Common myeloid progenitor, CD34-positive (primary cell): ENCODE measurements at regions not wholly inside any gene's neighbourhood (a gene's known extent, or its start where the extent isn't known, plus 50 kb on each side); places are given as distances from the start of the nearest gene placed in this dataset.

Source experiments
- CTCF ChIA-PET: fragments of 350-600 bp; sonication (Branson Sonifier 250); formaldehyde crosslinking; loops from one replicate; lab custom pipeline; 2021; ENCODE audit warnings: antibody characterized with exemption; lab: Charles Lee
- POLR2A ChIA-PET: fragments of 350-600 bp; sonication (Branson Sonifier 250); formaldehyde crosslinking; loops from one replicate; lab custom pipeline; 2021; ENCODE audit warnings: antibody characterized with exemption; lab: Charles Lee
- DNase-seq, 3 donors: peaks; one replicate each; pipeline versions ENCODE4 v3.0.0 to v3.0.0-alpha.2; 2013
- H3K27ac ChIP-seq, 2 experiments: 1 replicate in 1 of 2; 2 replicates in 1 of 2; pipeline ENCODE4 v1.7.0; 2013; ENCODE audit warnings: inconsistent platforms in 2 of 2, low read length in 2 of 2, mild to moderate bottlenecking in 2 of 2, low read depth in 1 of 2, moderate library complexity in 1 of 2; ENCODE audit not compliant: severe bottlenecking in 2 of 2, insufficient read depth in 1 of 2, poor library complexity in 1 of 2
- H3K27me3 ChIP-seq, 5 experiments: replicated peaks in 2 of 5; 1 replicate in 3 of 5; 2 replicates in 2 of 5; pipeline versions ENCODE4 v1.6.1 to v1.7.0; 2013; ENCODE audit warnings: low read length in 4 of 5, mild to moderate bottlenecking in 2 of 5, moderate library complexity in 2 of 5, inconsistent platforms in 1 of 5; ENCODE audit not compliant: insufficient read depth in 5 of 5, control insufficient read depth in 4 of 5
- H3K36me3 ChIP-seq, 4 experiments: 1 replicate in 2 of 4; 2 replicates in 2 of 4; pipeline versions ENCODE4 v1.6.1 to v1.7.0; 2013; ENCODE audit warnings: low read length in 3 of 4, control low read depth in 1 of 4, mild to moderate bottlenecking in 1 of 4; ENCODE audit not compliant: control insufficient read depth in 4 of 4, insufficient read depth in 4 of 4
- H3K4me1 ChIP-seq, 4 experiments: 1 replicate in 3 of 4; 2 replicates in 1 of 4; pipeline versions ENCODE4 v1.6.1 to v1.7.1; 2013; ENCODE audit warnings: low read length in 3 of 4, mild to moderate bottlenecking in 3 of 4, control low read depth in 1 of 4, inconsistent platforms in 1 of 4, moderate library complexity in 1 of 4; ENCODE audit not compliant: control insufficient read depth in 4 of 4, insufficient read depth in 4 of 4; ENCODE audit errors: control extremely low read depth in 1 of 4
- H3K4me3 ChIP-seq, 7 experiments: 1 replicate in 4 of 7; 2 replicates in 3 of 7; pipeline versions ENCODE4 v1.5.1 to v1.7.0; 2013; ENCODE audit warnings: mild to moderate bottlenecking in 7 of 7, low read length in 6 of 7, moderate library complexity in 6 of 7, inconsistent platforms in 2 of 7, low read depth in 2 of 7, control low read depth in 1 of 7; ENCODE audit not compliant: insufficient read depth in 4 of 7, control insufficient read depth in 1 of 7; ENCODE audit errors: extremely low read depth in 1 of 7
- H3K9me3 ChIP-seq, 5 experiments: 1 replicate in 4 of 5; 2 replicates in 1 of 5; pipeline versions ENCODE4 v1.6.1 to v1.7.1; 2013; ENCODE audit warnings: low read length in 4 of 5, mild to moderate bottlenecking in 2 of 5, inconsistent platforms in 1 of 5, low read depth in 1 of 5, moderate library complexity in 1 of 5; ENCODE audit not compliant: control insufficient read depth in 4 of 5, insufficient read depth in 2 of 5; ENCODE audit errors: control extremely low read depth in 1 of 5
- whole genome bisulfite sequencing: methylation state at CpG from one replicate; pipeline ENCODE4 v1.1.5; 2013; ENCODE audit not compliant: insufficient coverage; 5-methylcytosine and 5-hydroxymethylcytosine counted together

DNA sequence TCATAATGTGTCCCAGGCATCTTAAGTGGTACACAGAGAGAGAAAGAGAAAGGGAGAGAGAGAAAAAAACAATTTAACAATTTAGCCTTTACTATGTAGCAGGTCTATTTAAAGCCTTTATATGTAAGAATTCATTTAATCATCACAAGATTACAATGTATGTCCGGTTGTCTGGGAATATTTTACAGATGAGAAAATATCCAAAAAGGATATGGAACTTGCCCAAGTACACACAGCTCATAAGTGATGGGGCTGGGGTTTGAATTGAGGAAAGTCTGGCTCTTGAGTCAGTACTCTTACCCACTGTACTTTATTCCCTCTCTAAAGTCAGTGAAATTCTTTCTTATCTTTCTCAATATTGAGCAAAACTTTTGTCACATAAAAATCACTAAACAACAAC lies 104.6 kb downstream of the LYPLAL1 start:
- Histone ChIP-seq H3K27ac (no peak overlapping the region), H3K4me3 (no peak overlapping the region), H3K9me3 (no peaks in the 10 kb centered on the region), H3K36me3 (no peaks in the 10 kb centered on the region), H3K27me3 (no peaks in the 10 kb centered on the region), H3K4me1 (no peaks in the 10 kb centered on the region)
- CTCF ChIA-PET, result no interaction called here
- WGBS, result no CpG with 5 or more reads among the region's 1 CpG
- DNase-seq, result no peak
- POLR2A ChIA-PET, result no interaction called here

GRCh38 chr1:219277304-219278105 lies 103.8 kb downstream of the LYPLAL1 start:
- DNase-seq, result no peak
- Histone ChIP-seq H3K27me3 (no peaks in the 10 kb centered on the region), H3K4me1 (no peaks in the 10 kb centered on the region), H3K27ac (no peak overlapping the region), H3K9me3 (no peaks in the 10 kb centered on the region), H3K4me3 (no peak overlapping the region), H3K36me3 (no peaks in the 10 kb centered on the region)
- WGBS, result 100% methylated on average over 1 of the region's 2 CpGs
- POLR2A ChIA-PET, result no interaction called here
- CTCF ChIA-PET, result no interaction called here

DNA sequence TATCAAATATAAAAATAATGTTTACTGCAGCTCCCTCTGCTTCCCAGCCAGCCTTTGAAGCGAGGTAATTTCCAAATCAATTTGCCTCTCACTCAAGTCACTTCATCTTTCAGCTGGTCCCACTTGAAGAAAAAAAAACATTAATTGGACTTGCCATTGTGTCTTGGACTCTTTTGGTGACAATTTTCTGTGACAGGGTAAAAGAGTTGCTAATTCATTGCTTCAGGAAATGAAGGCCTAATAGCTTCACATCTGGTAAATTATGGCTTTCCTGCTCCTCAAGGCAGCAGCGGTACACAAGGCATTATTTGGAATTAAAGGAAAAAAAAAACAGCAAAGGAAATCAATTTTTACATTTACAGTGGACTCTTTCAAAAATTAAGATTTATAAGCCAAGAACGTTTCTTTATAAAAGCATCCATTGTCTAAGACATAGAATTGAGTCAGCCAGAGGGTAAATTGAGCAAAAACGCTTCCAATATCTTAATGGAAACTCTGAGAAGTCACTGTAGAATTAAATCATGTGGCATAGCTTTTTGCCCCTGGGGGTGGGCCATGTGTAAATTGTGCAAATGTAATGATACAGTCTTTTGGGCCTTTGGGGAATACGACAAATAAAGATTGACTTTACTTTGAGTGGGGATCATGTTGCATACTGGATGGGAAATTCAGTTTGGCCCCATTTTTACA lies 102.5 kb downstream of the LYPLAL1 start:
- no peaks in the 10 kb centered on the region for H3K9me3 ChIP-seq
- DNase-seq, result no peak
- H3K27me3 ChIP-seq, result no peaks in the 10 kb centered on the region
- CTCF ChIA-PET, result no interaction called here
- 100% methylated on average over 2 of the region's 5 CpGs for WGBS
- no peaks in the 10 kb centered on the region for H3K36me3 ChIP-seq
- no peak overlapping the region for H3K4me3 ChIP-seq
- no peak overlapping the region for H3K27ac ChIP-seq
- H3K4me1 ChIP-seq, result no peaks in the 10 kb centered on the region
- POLR2A ChIA-PET, result no interaction called here

DNA sequence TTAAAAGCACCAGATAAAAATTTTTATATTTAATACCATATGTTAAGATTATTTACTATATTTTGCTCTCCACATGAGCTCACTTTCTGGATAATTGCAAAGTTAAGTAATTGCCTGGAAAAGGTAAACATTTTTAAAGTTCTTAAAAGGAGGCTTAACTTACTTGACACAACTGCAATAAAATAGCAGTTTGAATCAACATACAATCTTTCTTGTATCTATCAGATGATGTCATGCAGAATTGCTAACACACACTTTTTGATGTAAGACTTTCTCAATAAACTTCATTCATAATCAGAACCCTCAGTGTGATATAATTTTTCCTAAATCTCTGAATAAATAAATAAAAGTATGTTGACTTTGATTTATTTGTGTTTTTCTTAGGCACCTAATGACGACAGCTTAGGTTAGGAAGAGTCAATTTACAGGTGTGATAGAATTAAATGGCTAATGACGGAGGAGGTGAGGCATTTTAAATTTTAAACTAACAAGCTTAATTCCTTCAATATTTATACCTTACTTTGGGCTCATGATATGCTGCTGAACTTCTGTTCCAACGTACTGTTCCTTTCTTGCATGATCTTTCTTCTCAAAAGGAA lies 99.5 kb downstream of the LYPLAL1 start:
- CTCF ChIA-PET, result no interaction called here
- H3K4me1 ChIP-seq, result no peaks in the 10 kb centered on the region

DNA sequence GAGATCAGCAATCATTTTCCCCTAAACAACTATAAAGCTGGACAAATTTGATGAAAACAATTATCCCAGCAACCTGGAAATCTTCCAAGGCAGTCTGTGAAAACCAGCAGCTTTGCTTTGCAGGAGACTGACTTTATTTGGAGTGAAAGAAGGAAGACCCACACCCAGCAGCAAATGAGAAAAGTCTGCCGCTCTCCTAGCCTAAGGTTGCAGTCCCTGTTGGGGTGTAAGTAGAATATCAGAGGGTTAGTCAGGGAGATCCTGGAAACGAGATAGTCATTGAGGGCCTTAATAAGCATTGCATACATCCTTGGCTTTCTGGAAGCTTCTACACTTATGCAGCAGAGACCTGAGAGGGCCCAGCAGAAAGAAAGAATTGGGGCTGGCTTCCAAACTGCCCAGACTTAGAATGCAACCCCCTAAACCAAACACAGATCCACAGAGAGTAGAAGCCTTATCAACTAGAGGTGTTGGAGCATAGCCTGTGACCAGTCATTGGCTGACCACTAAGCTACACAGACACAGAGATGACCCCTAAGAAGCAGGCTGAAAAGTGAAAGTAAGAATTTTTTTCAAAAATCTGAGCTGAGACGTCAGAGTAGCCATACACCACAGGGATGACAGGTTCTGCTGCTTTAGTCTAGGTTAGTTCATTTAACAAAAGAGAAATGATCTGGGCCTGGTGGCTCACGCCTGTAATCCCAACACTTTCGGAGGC lies 98.3 kb downstream of the LYPLAL1 start:
- H3K4me1 ChIP-seq, result no peaks in the 10 kb centered on the region
- H3K27me3 ChIP-seq, result no peaks in the 10 kb centered on the region
- DNase-seq, result no peak
- H3K36me3 ChIP-seq, result no peaks in the 10 kb centered on the region
- POLR2A ChIA-PET, result no interaction called here
- WGBS, result 98% methylated on average over 5 of the region's 5 CpGs
- H3K27ac ChIP-seq, result no peak overlapping the region
- H3K4me3 ChIP-seq, result no peak overlapping the region
- H3K9me3 ChIP-seq, result no peaks in the 10 kb centered on the region
- CTCF ChIA-PET, result no interaction called here

More for the DNA sequence above, 99.5 kb downstream of the LYPLAL1 start:
- H3K27ac ChIP-seq, result no peak overlapping the region
- POLR2A ChIA-PET, result no interaction called here
- no peak for DNase-seq
- 100% methylated on average over 1 of the region's 3 CpGs for WGBS
- no peaks in the 10 kb centered on the region for H3K9me3 ChIP-seq
- H3K27me3 ChIP-seq, result no peaks in the 10 kb centered on the region
- no peaks in the 10 kb centered on the region for H3K36me3 ChIP-seq
- no peak overlapping the region for H3K4me3 ChIP-seq

DNA sequence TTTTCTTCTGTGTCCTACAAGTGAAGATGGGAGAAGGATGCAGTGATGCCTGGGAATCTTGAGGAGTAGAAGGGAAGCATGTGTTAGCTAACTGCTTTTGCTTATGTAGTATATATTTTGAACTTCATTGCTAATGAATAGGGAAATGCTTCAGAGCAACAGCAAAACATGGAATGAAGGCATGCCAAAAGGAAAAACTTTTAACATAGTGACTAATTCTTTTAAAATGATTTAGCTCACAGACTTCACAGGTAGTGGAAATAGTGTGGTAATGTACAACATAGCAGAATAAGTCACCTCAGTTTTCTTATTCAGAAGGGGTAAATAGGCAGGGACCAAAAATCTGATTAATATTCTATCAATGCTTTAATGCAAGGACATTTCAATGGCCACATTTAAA lies 95.5 kb downstream of the LYPLAL1 start:
- H3K9me3 ChIP-seq, result no peaks in the 10 kb centered on the region
- CTCF ChIA-PET, result no interaction called here
- H3K36me3 ChIP-seq, result no peaks in the 10 kb centered on the region
- DNase-seq, result no peak
- no peaks in the 10 kb centered on the region for H3K4me1 ChIP-seq
- no peak overlapping the region for H3K27ac ChIP-seq
- no peak overlapping the region for H3K4me3 ChIP-seq
- POLR2A ChIA-PET, result no interaction called here
- no peaks in the 10 kb centered on the region for H3K27me3 ChIP-seq

DNA sequence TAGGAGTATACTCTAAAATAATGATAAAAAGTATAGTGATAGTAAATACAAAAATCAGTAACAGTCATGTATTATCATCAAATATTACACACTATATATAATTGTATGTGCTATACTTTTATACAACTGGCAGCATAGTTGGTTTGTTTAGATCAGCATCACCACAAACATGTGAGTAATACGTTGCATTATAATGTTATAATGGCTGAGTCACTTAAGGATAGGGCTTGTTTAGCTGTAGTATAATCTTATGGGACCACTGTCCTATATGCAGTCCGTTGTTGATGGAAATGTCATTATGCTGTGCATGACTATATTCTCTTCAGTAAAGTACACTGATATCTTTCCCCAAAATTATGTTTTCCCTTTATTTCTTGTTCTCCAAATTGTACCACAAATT lies 92.8 kb downstream of the LYPLAL1 start:
- Histone ChIP-seq H3K4me1 (no peaks in the 10 kb centered on the region), H3K36me3 (no peaks in the 10 kb centered on the region), H3K27ac (no peak overlapping the region), H3K27me3 (no peaks in the 10 kb centered on the region), H3K9me3 (peaks cover 0 to 4% (median 0%) of the 10 kb centered on the region in 5 experiments), H3K4me3 (no peak overlapping the region)
- no CpG with 5 or more reads among the region's 2 CpGs for WGBS
- ChIA-PET CTCF (no interaction called here), POLR2A (no interaction called here)
- no peak for DNase-seq
